ENCODE measurements at regions not wholly inside any gene's neighbourhood (a gene's known extent, or its start where the extent isn't known, plus 50 kb on each side); places are given as distances from the start of the nearest gene placed in this dataset.
"Not testable (repeated sequence)": the region's sequence is repeated elsewhere in the genome, so short reads cannot be mapped to it uniquely, and the experiment has no call there.

DNA sequence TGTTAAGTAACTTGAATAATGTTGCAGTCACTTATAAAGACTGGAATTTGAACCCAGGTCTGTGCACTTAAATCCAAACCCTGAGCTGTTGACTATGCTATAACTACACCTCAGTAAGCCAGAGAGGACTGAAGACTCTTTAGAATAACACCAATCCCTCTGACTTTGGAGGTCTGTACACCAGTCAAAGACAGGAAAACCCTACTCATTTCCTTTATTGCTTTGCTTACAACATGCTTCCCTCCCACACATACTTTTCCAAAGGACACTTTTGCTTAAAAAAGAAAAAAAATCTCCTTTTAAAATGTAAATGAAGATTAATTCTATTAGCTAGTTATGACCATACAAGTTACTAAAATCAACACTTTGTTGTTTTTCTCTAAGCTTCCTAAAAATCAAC lies 184.7 kb upstream of the KCTD7 start:
- Mint-ChIP-seq H3K9me3 (no peaks in the 10 kb centered on the region), H3K36me3 (no peaks in the 10 kb centered on the region), H3K27ac (no peak overlapping the region), H3K27me3 (no peaks in the 10 kb centered on the region), H3K4me3 (no peak overlapping the region), H3K4me1 (peaks cover 1% of the 10 kb centered on the region)
- ATAC-seq (ENCODE audit: low read depth) = no peak
- DNase-seq = no peak
- POLR2A ChIA-PET = no interaction called here

DNA sequence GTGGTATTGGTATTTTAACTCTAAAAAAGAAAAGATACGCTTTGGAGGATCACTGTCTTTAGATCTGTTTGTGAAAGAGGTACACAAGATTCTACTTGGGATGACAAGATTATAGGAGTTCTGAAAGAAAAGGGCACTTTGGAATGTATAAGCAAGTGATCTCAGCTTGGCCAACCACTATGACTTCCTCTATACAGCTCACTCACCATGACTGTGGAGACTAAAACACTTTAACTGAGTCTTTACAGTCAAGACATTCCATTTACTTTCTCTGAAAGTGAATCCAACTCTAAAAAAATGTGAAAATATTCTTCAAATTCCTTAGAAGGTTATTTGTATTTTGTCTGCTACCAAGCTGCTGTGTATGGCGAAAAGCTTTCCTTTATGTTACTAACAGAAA lies 181.7 kb upstream of the KCTD7 start:
- H3K36me3 Mint-ChIP-seq; ATAC-seq (ENCODE audit: low read depth); H3K27ac Mint-ChIP-seq; H3K27me3 Mint-ChIP-seq; DNase-seq; H3K4me3 Mint-ChIP-seq; POLR2A ChIA-PET; H3K9me3 Mint-ChIP-seq; H3K4me1 Mint-ChIP-seq: not testable (repeated sequence)

DNA sequence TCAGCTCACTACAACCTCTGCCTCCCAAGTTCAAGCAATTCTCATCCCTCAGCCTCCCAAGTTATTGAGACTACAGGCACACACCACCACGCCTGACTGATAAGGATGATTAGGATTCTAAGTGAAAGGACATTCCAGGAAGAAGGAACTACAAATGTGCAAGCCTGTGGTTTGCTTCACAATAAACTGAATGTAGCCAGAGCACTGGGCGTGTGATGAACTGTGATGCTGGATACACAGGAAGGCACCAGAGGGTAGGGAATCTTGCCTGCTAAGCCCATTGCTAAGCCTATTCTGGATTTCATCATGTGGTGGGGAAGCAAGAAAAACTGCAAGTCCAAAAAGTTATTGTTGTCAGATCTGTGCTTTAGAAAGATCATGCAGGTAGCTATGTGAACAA lies 177.9 kb upstream of the KCTD7 start:
- not testable (repeated sequence) for H3K36me3 Mint-ChIP-seq

DNA sequence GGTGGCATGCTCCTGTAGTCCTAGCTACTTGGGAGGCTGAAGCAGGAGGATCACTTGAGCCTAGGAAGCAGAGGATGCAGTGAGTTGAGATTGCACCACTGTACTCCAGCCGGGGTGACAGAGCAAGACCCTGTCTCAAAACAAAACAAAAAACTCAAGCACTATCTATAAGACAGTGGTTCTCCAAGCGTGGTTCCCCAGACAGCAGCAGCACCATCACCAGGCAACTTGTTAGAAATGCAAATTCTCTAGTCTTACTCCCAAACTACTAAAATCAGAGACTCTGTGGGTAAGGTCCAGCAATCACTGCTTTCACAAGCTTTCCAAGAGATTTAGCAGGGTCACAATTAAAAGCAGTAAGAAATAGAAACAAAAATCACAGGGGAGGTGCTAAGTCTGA lies 177.0 kb upstream of the KCTD7 start:
- DNase-seq; H3K27me3 Mint-ChIP-seq; H3K27ac Mint-ChIP-seq; H3K9me3 Mint-ChIP-seq; H3K36me3 Mint-ChIP-seq; ATAC-seq (ENCODE audit: low read depth); POLR2A ChIA-PET; H3K4me3 Mint-ChIP-seq: not testable (repeated sequence)
- peaks cover 11% of the 10 kb centered on the region for H3K4me1 Mint-ChIP-seq

More for the DNA sequence above, 177.9 kb upstream of the KCTD7 start:
- H3K4me3 Mint-ChIP-seq; ATAC-seq (ENCODE audit: low read depth); H3K27me3 Mint-ChIP-seq; H3K27ac Mint-ChIP-seq; POLR2A ChIA-PET; DNase-seq; H3K9me3 Mint-ChIP-seq: not testable (repeated sequence)
- H3K4me1 Mint-ChIP-seq = peaks cover 11% of the 10 kb centered on the region

DNA sequence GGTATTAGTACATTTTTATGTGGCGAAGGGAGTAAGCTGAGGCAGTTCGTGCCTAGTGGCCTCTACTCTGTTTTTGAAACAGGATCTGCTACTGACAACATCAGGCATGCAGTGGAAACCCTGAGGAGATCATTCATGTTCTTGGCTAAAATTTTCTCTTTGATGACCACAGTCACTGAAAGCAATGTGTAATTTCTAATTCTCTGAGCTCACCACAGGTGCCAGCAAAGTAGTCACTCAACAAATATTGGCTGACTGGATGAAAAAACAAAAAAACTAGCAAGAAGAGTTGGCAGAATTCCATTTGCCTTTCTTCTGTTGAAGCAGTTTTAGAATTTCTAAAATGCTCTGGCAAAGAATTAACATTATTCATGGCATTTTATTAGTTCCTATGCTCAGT lies 176.5 kb upstream of the KCTD7 start:
- POLR2A ChIA-PET = no interaction called here
- H3K27ac Mint-ChIP-seq = no peak overlapping the region

DNA sequence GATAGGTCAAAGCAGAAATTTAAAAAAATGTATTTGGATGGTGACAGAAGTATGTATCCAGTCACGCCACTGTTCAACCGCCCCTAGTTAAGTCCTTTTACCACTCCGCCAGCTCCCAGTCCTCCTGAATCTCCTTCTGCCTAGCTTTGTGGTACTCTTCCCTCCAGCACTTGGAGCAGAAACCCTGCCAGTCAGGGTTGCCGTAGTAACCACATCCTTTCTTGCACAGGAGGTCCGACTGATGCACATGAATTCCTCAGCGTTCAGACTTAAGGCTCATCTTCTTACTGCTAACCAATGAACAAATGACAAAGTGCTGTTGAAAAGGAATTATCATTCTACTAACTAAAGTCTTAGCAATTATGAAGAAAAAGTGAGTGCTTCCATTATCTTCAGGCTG lies 175.3 kb upstream of the KCTD7 start:
- peaks cover 9% of the 10 kb centered on the region for H3K4me1 Mint-ChIP-seq
- H3K9me3 Mint-ChIP-seq = no peaks in the 10 kb centered on the region
- POLR2A ChIA-PET = no interaction called here
- no peak overlapping the region for H3K4me3 Mint-ChIP-seq
- H3K36me3 Mint-ChIP-seq = peaks cover 12% of the 10 kb centered on the region
- H3K27me3 Mint-ChIP-seq = no peaks in the 10 kb centered on the region
- ATAC-seq (ENCODE audit: low read depth) (no peak), DNase-seq (no peak)
- no peak overlapping the region for H3K27ac Mint-ChIP-seq

More for the DNA sequence above, 176.5 kb upstream of the KCTD7 start:
- Mint-ChIP-seq H3K27me3 (no peaks in the 10 kb centered on the region), H3K9me3 (no peaks in the 10 kb centered on the region), H3K4me1 (peaks cover 9% of the 10 kb centered on the region), H3K36me3 (peaks cover 9% of the 10 kb centered on the region), H3K4me3 (no peak overlapping the region)
- no peak for ATAC-seq (ENCODE audit: low read depth)
- no peak for DNase-seq

DNA sequence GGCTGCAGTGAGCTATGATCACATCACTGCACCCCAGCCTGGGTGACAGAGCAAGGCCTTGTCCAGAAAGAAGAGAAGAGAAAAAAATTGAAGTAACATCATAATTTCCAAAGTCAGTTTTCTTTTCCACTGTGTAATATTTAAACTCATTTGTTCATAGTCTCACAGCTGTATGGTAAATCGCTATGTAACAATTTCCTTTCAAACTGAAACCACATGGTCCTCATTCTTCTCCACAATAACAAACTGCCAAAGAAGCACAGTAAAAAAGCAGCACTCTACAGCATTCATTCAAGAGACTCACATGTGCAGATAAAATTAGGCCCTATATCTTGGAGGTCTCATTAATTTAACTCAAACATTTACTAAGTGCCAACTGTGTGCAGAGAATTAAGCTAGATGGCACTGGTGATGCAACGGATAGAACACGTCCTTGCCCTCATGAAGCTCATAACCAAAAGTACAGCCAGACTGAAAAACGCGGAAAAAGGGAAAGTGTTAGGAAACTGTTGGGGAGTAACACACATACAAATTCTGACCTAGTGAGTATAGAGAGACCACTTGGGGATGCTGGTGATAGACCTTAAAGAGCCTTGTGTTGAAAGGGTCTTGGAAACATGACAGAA lies 174.0 kb upstream of the KCTD7 start:
- H3K4me1 Mint-ChIP-seq = peaks cover 16% of the 10 kb centered on the region
- H3K9me3 Mint-ChIP-seq = no peaks in the 10 kb centered on the region
- DNase-seq = no peak
- H3K36me3 Mint-ChIP-seq = peaks cover 12% of the 10 kb centered on the region
- peak overlapping the region; percentile 13 for H3K27ac Mint-ChIP-seq
- H3K4me3 Mint-ChIP-seq = no peak overlapping the region
- no peak for ATAC-seq (ENCODE audit: low read depth)
- POLR2A ChIA-PET = no interaction called here
- H3K27me3 Mint-ChIP-seq = no peaks in the 10 kb centered on the region

DNA sequence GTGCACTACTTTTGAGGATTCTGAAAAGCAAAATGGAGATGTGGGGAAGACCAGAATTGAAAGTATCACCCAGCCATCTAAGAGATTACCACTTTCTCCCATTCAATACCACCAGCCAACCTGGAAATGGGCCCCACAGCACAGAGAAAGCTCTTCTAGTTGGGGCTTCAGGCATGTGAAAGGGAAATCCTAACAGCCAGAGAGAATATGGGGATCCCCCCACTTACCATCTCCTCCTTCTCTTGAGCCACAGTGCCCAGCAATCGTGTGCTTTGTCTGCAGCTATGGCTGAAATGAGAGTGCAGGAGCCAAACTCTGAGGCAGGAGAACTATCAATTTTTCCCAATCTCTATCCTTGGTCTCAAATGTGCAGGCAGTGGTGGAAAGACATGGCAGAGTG lies 173.2 kb upstream of the KCTD7 start:
- peaks cover 16% of the 10 kb centered on the region for H3K4me1 Mint-ChIP-seq
- H3K9me3 Mint-ChIP-seq; H3K4me3 Mint-ChIP-seq; H3K27me3 Mint-ChIP-seq; H3K27ac Mint-ChIP-seq; POLR2A ChIA-PET; ATAC-seq (ENCODE audit: low read depth); DNase-seq: not testable (repeated sequence)
- H3K36me3 Mint-ChIP-seq = peaks cover 14% of the 10 kb centered on the region

DNA sequence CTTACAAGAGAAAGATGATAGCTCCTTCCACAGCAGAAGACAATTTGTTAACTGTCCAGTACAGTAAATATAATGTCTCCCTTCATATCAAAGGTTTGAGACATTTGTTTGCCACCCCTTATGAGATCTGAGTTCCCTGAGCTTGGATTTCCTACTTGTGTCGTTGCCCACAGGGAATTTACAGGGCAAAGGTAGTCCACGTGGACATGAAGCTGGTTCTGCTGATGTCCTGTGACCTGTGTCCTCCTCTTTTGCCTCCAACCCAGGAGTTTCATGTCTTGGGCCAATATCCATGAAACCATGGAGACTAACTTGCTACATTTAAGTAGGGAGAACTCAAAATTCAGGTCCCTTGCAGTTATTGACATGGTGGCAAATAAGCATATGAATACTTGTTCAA lies 172.2 kb upstream of the KCTD7 start:
- ATAC-seq (ENCODE audit: low read depth); H3K4me3 Mint-ChIP-seq; H3K27me3 Mint-ChIP-seq; DNase-seq; H3K27ac Mint-ChIP-seq; POLR2A ChIA-PET; H3K9me3 Mint-ChIP-seq: not testable (repeated sequence)
- Mint-ChIP-seq H3K4me1 (peaks cover 22% of the 10 kb centered on the region), H3K36me3 (peaks cover 16% of the 10 kb centered on the region)

DNA sequence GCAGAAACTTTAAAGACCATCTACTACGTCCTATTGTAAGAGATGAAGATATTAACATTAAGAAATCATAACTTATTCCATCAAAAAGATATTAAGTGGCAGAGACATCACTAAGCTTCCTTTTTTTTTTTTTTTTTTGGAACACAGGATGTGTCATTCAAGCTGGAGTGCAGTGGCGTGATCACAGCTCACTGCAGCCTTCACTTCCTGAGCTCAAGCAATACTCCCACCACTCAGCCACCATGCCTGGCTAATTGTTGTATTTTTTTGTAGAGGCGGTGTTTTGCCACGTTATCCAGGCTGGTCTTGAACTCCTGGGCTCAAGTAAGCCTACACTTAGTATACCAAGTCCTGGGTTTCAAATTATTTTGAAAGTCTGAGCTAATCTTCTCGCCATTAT lies 169.7 kb upstream of the KCTD7 start:
- H3K27me3 Mint-ChIP-seq; H3K27ac Mint-ChIP-seq; H3K9me3 Mint-ChIP-seq; DNase-seq; POLR2A ChIA-PET; ATAC-seq (ENCODE audit: low read depth); H3K4me3 Mint-ChIP-seq: not testable (repeated sequence)
- H3K4me1 Mint-ChIP-seq = peaks cover 22% of the 10 kb centered on the region
- peaks cover 20% of the 10 kb centered on the region for H3K36me3 Mint-ChIP-seq

DNA sequence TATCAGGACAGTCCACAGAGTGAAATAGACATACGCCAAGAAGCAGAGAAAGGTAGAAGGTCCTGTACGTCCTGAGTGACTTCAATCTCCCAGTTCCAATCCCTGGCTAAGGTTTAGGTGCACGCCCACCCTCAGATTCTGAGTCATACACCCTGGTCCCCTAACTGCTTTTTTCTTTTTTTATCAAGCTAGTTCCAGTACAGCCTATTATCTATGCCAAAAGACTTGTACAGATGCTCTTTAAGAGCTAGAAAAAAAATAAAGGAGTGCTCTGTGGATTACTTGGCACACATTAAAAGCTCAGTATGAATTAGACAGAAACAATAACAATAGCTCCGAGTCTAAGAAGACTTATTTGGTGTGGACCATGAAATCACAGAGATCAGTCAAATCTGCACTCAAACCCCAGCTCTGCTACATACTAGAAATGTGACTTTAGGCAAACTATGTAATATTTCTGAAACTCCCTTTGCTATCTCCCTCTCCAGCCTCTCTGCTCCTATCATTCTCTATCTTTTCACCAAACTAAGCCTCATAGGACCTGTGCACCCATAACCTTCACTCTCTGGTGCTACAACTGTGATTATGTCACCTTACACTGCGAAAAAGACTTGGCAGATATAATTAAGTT lies 168.8 kb upstream of the KCTD7 start:
- ATAC-seq (ENCODE audit: low read depth); H3K27me3 Mint-ChIP-seq; DNase-seq; H3K9me3 Mint-ChIP-seq; H3K27ac Mint-ChIP-seq; POLR2A ChIA-PET; H3K4me3 Mint-ChIP-seq: not testable (repeated sequence)
- peaks cover 16% of the 10 kb centered on the region for H3K36me3 Mint-ChIP-seq
- peaks cover 17% of the 10 kb centered on the region for H3K4me1 Mint-ChIP-seq

DNA sequence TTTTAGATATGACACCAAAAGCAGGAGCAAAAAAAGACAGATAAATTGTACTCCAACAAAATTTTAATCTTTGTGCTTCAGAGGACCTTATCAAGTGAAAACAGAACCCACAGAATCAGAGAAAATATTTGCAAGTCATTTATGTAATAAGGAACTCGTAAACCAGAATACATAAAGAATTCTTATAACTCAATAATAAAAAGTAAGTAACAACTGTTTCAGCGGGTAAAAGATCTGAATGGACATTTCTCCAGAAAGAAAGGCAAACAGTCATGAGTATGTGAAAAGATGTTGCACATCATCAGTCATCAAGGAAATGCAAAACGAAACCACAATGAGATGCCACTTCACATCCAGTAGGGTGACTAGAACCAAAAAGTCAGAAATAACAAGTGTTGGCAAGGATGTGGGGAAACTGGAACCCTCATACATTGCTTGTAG lies 167.7 kb upstream of the KCTD7 start:
- no peak for ATAC-seq (ENCODE audit: low read depth)
- H3K36me3 Mint-ChIP-seq = peaks cover 11% of the 10 kb centered on the region
- H3K27me3 Mint-ChIP-seq = no peaks in the 10 kb centered on the region
- H3K27ac Mint-ChIP-seq = no peak overlapping the region
- peaks cover 13% of the 10 kb centered on the region for H3K4me1 Mint-ChIP-seq
- DNase-seq = no peak
- peaks cover 6% of the 10 kb centered on the region for H3K9me3 Mint-ChIP-seq
- POLR2A ChIA-PET = no interaction called here
- no peak overlapping the region for H3K4me3 Mint-ChIP-seq

DNA sequence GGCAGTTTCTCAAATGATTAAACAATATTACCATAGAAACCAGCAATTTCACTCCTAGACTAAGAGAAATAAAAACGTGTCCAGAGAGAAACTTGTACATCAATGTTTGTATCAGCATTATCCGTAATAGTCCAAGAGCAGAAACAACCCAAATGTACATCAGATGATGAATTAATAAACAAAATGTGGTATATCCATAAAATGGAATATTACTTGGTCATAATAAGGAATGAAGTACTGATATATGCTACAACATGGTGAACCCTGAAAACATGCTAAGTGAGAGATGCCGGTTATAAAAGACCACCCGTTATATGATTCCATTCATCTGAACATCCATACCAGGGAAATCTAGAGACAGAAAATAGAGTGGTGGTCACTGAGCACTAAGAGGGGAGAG lies 167.3 kb upstream of the KCTD7 start:
- not testable (repeated sequence) for H3K4me3 Mint-ChIP-seq; H3K9me3 Mint-ChIP-seq; DNase-seq; ATAC-seq (ENCODE audit: low read depth); H3K27me3 Mint-ChIP-seq; H3K27ac Mint-ChIP-seq
- peaks cover 11% of the 10 kb centered on the region for H3K36me3 Mint-ChIP-seq
- peaks cover 13% of the 10 kb centered on the region for H3K4me1 Mint-ChIP-seq
- POLR2A ChIA-PET = interaction anchor here (0.6 kb wide), 1 partner anchor 453 kb away, joined by 4 read pairs; no protein-coding TSS in a partner anchor

DNA sequence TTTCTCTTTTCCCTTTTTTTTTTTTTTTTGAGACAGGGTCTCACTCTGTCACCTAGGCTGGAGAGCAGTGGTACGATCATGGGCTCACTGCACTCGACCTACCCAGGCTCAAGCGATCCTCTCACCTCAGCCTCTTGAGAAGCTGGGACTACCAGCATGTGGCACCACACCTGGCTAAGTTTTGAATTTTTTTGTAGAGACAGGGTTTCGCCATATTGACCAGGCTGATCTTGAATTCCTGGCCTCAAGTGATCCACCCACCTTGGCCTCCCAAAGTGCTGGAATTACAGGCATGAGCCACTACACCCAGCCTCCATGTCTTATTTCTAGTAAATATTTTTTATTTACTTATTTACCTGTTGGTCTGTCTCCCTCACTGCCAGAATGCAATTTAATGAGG lies 165.8 kb upstream of the KCTD7 start:
- H3K27me3 Mint-ChIP-seq; POLR2A ChIA-PET; H3K4me3 Mint-ChIP-seq; DNase-seq; H3K9me3 Mint-ChIP-seq; ATAC-seq (ENCODE audit: low read depth); H3K36me3 Mint-ChIP-seq; H3K27ac Mint-ChIP-seq: not testable (repeated sequence)
- peaks cover 13% of the 10 kb centered on the region for H3K4me1 Mint-ChIP-seq

All from activated naive CD8-positive, alpha-beta T cell treated with anti-CD3 and anti-CD28 coated beads, Interleukin-2, amount 10 ng/mL, durations not matched to agents 7 days and 5 days (primary cell).